ENCODE measurements at regions not wholly inside any gene's neighbourhood (a gene's known extent, or its start where the extent isn't known, plus 50 kb on each side); places are given as distances from the start of the nearest gene placed in this dataset.

GRCh38 chr4:111466811-111467604, 678.2 kb upstream of the FAM241A start:
- no peak for DNase-seq
- POLR2A ChIA-PET: no interaction called here
- no peak overlapping the region for H3K4me3 Mint-ChIP-seq
- no peaks in the 10 kb centered on the region for H3K27me3 Mint-ChIP-seq
- H3K27ac Mint-ChIP-seq: no peak overlapping the region
- no peaks in the 10 kb centered on the region for H3K36me3 Mint-ChIP-seq
- no peak for ATAC-seq (ENCODE audit: low read depth)
- H3K4me1 Mint-ChIP-seq: no peaks in the 10 kb centered on the region
- H3K9me3 Mint-ChIP-seq: peaks cover 4% of the 10 kb centered on the region

- POLR2A ChIA-PET: no interaction called here
- no peaks in the 10 kb centered on the region for H3K9me3 Mint-ChIP-seq
- H3K4me1 Mint-ChIP-seq: no peaks in the 10 kb centered on the region
- no peak overlapping the region for H3K4me3 Mint-ChIP-seq
- H3K27ac Mint-ChIP-seq: no peak overlapping the region
- ATAC-seq (ENCODE audit: low read depth) (no peak), DNase-seq (no peak)
- H3K27me3 Mint-ChIP-seq: no peaks in the 10 kb centered on the region
- H3K36me3 Mint-ChIP-seq: no peaks in the 10 kb centered on the region
Measured at GRCh38 chr4:111475001-111475400, 670.3 kb upstream of the FAM241A start.

GRCh38 chr4:111475666-111476065, 669.6 kb upstream of the FAM241A start:
- Mint-ChIP-seq H3K4me1 (no peaks in the 10 kb centered on the region), H3K36me3 (no peaks in the 10 kb centered on the region), H3K27ac (no peak overlapping the region), H3K27me3 (no peaks in the 10 kb centered on the region), H3K9me3 (no peaks in the 10 kb centered on the region), H3K4me3 (no peak overlapping the region)
- POLR2A ChIA-PET: no interaction called here
- DNase-seq: no peak
- ATAC-seq (ENCODE audit: low read depth): no peak

- H3K9me3 Mint-ChIP-seq: peaks cover 1% of the 10 kb centered on the region
- no peaks in the 10 kb centered on the region for H3K36me3 Mint-ChIP-seq
- H3K27me3 Mint-ChIP-seq: no peaks in the 10 kb centered on the region
- no peaks in the 10 kb centered on the region for H3K4me1 Mint-ChIP-seq
- no peak overlapping the region for H3K27ac Mint-ChIP-seq
- POLR2A ChIA-PET: no interaction called here
- no peak for ATAC-seq (ENCODE audit: low read depth)
- no peak overlapping the region for H3K4me3 Mint-ChIP-seq
- no peak for DNase-seq
Measured at GRCh38 chr4:111480510-111480909, 664.7 kb upstream of the FAM241A start.

- Mint-ChIP-seq H3K27ac (no peak overlapping the region), H3K4me1 (no peaks in the 10 kb centered on the region), H3K27me3 (no peaks in the 10 kb centered on the region), H3K4me3 (no peak overlapping the region), H3K36me3 (no peaks in the 10 kb centered on the region), H3K9me3 (peaks cover 3% of the 10 kb centered on the region)
- POLR2A ChIA-PET: no interaction called here
- DNase-seq (no peak), ATAC-seq (ENCODE audit: low read depth) (no peak)
Measured at GRCh38 chr4:111483375-111484169, 661.7 kb upstream of the FAM241A start.

- H3K27ac Mint-ChIP-seq: no peak overlapping the region
- no peak overlapping the region for H3K4me3 Mint-ChIP-seq
- ATAC-seq (ENCODE audit: low read depth) (no peak), DNase-seq (no peak)
- H3K36me3 Mint-ChIP-seq: no peaks in the 10 kb centered on the region
- H3K9me3 Mint-ChIP-seq: peaks cover 2% of the 10 kb centered on the region
- H3K4me1 Mint-ChIP-seq: no peaks in the 10 kb centered on the region
- POLR2A ChIA-PET: no interaction called here
- no peaks in the 10 kb centered on the region for H3K27me3 Mint-ChIP-seq
Measured at GRCh38 chr4:111492496-111492895, 652.8 kb upstream of the FAM241A start.

- no peak for DNase-seq
- no peak overlapping the region for H3K27ac Mint-ChIP-seq
- H3K36me3 Mint-ChIP-seq: no peaks in the 10 kb centered on the region
- H3K4me3 Mint-ChIP-seq: no peak overlapping the region
- POLR2A ChIA-PET: no interaction called here
- no peaks in the 10 kb centered on the region for H3K9me3 Mint-ChIP-seq
- H3K4me1 Mint-ChIP-seq: no peaks in the 10 kb centered on the region
- no peaks in the 10 kb centered on the region for H3K27me3 Mint-ChIP-seq
- no peak for ATAC-seq (ENCODE audit: low read depth)
Measured at GRCh38 chr4:111494471-111494870, 650.8 kb upstream of the FAM241A start.

GRCh38 chr4:111494971-111495370, 650.3 kb upstream of the FAM241A start:
- Mint-ChIP-seq H3K27me3 (no peaks in the 10 kb centered on the region), H3K9me3 (no peaks in the 10 kb centered on the region), H3K36me3 (no peaks in the 10 kb centered on the region), H3K4me3 (no peak overlapping the region), H3K27ac (no peak overlapping the region), H3K4me1 (no peaks in the 10 kb centered on the region)
- POLR2A ChIA-PET: no interaction called here
- ATAC-seq (ENCODE audit: low read depth) (no peak), DNase-seq (no peak)

GRCh38 chr4:111499291-111499690, 646.0 kb upstream of the FAM241A start:
- ATAC-seq (ENCODE audit: low read depth) (no peak), DNase-seq (no peak)
- Mint-ChIP-seq H3K9me3 (no peaks in the 10 kb centered on the region), H3K27ac (no peak overlapping the region), H3K4me3 (no peak overlapping the region), H3K4me1 (no peaks in the 10 kb centered on the region), H3K27me3 (no peaks in the 10 kb centered on the region), H3K36me3 (no peaks in the 10 kb centered on the region)
- POLR2A ChIA-PET: no interaction called here

GRCh38 chr4:111499706-111500105, 645.5 kb upstream of the FAM241A start:
- Mint-ChIP-seq H3K4me1 (no peaks in the 10 kb centered on the region), H3K9me3 (no peaks in the 10 kb centered on the region), H3K4me3 (no peak overlapping the region), H3K27ac (no peak overlapping the region), H3K36me3 (no peaks in the 10 kb centered on the region), H3K27me3 (no peaks in the 10 kb centered on the region)
- POLR2A ChIA-PET: no interaction called here
- ATAC-seq (ENCODE audit: low read depth) (no peak), DNase-seq (no peak)

GRCh38 chr4:111500858-111501257, 644.4 kb upstream of the FAM241A start:
- ATAC-seq (ENCODE audit: low read depth) (no peak), DNase-seq (no peak)
- no peaks in the 10 kb centered on the region for H3K36me3 Mint-ChIP-seq
- H3K4me3 Mint-ChIP-seq: no peak overlapping the region
- H3K4me1 Mint-ChIP-seq: no peaks in the 10 kb centered on the region
- POLR2A ChIA-PET: no interaction called here
- H3K27ac Mint-ChIP-seq: no peak overlapping the region
- no peaks in the 10 kb centered on the region for H3K27me3 Mint-ChIP-seq
- H3K9me3 Mint-ChIP-seq: no peaks in the 10 kb centered on the region

- H3K9me3 Mint-ChIP-seq: no peaks in the 10 kb centered on the region
- POLR2A ChIA-PET: no interaction called here
- H3K4me3 Mint-ChIP-seq: no peak overlapping the region
- H3K36me3 Mint-ChIP-seq: no peaks in the 10 kb centered on the region
- H3K27me3 Mint-ChIP-seq: no peaks in the 10 kb centered on the region
- DNase-seq (no peak), ATAC-seq (ENCODE audit: low read depth) (no peak)
- H3K4me1 Mint-ChIP-seq: no peaks in the 10 kb centered on the region
- H3K27ac Mint-ChIP-seq: no peak overlapping the region
Measured at GRCh38 chr4:111501946-111502345, 643.3 kb upstream of the FAM241A start.

GRCh38 chr4:111502626-111503025, 642.6 kb upstream of the FAM241A start:
- DNase-seq (no peak), ATAC-seq (ENCODE audit: low read depth) (no peak)
- Mint-ChIP-seq H3K4me1 (no peaks in the 10 kb centered on the region), H3K27me3 (no peaks in the 10 kb centered on the region), H3K9me3 (no peaks in the 10 kb centered on the region), H3K27ac (no peak overlapping the region), H3K4me3 (no peak overlapping the region), H3K36me3 (no peaks in the 10 kb centered on the region)
- POLR2A ChIA-PET: no interaction called here

GRCh38 chr4:111506706-111507105, 638.5 kb upstream of the FAM241A start:
- Mint-ChIP-seq H3K4me1 (no peaks in the 10 kb centered on the region), H3K27ac (no peak overlapping the region), H3K9me3 (no peaks in the 10 kb centered on the region), H3K27me3 (no peaks in the 10 kb centered on the region), H3K4me3 (no peak overlapping the region), H3K36me3 (no peaks in the 10 kb centered on the region)
- ATAC-seq (ENCODE audit: low read depth): no peak
- no peak for DNase-seq
- POLR2A ChIA-PET: no interaction called here
